Mesodermal cell (in vitro differentiated cells): ENCODE measurements at regions not wholly inside any gene's neighbourhood (a gene's known extent, or its start where the extent isn't known, plus 50 kb on each side); places are given as distances from the start of the nearest gene placed in this dataset.
A peak's percentile ranks its signal among the peaks of the same experiment; 100 is the strongest.

Experiments used
- H3K27ac ChIP-seq: 2 replicates; pipeline ENCODE4 v1.7.0; 2013; ENCODE audit warnings: mild to moderate bottlenecking, low read depth, low read length, moderate library complexity; ENCODE audit not compliant: severe bottlenecking
- H3K36me3 ChIP-seq: 2 replicates; pipeline ENCODE4 v1.7.1; 2013; ENCODE audit warnings: mild to moderate bottlenecking, low read length, moderate library complexity; ENCODE audit not compliant: control insufficient read depth, insufficient read depth
- H3K4me1 ChIP-seq: one replicate; pipeline ENCODE4 v1.7.1; 2013; ENCODE audit warnings: mild to moderate bottlenecking, low read length; ENCODE audit not compliant: insufficient read depth, control insufficient read depth, poor library complexity, severe bottlenecking
- H3K4me3 ChIP-seq: 2 replicates; pipeline ENCODE4 v1.7.0; 2013; ENCODE audit warnings: low read length, control low read depth, mild to moderate bottlenecking; ENCODE audit not compliant: insufficient read depth, poor library complexity, severe bottlenecking; ENCODE audit errors: extremely low read depth
- H3K9me3 ChIP-seq: 2 replicates; pipeline ENCODE4 v1.7.1; 2013; ENCODE audit warnings: mild to moderate bottlenecking, low read length, moderate library complexity; ENCODE audit not compliant: control insufficient read depth
- WGBS, 2 experiments: methylation state at CpG; one replicate each; pipeline ENCODE4 v1.1.5; 2013; ENCODE audit warnings: missing lambda C conversion rate in 2 of 2; ENCODE audit not compliant: insufficient coverage in 2 of 2; 5-methylcytosine and 5-hydroxymethylcytosine counted together

DNA sequence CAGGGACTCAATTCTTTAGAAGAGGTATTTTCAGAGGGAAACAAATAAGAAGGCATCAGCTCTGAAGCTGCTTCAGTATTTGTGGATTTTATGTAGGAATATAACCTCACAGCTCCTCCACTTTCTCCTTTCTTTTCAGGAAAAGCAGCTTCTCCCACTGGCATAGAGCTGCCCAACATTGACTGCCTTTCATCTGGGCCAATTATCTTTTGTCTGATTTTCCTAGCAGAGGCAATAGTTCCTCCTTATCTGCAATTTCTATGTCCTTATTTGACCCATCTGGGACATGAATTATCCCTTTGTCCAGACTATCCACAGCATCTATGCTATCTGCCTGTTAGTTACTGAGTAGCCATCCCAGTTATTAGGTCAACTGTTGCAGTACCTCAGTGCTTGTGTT lies 1671.2 kb upstream of the ACO1 start:
- H3K9me3 ChIP-seq = no peaks in the 10 kb centered on the region
- H3K4me1 ChIP-seq = no peaks in the 10 kb centered on the region
- H3K36me3 ChIP-seq = no peaks in the 10 kb centered on the region
- H3K4me3 ChIP-seq = no peak overlapping the region
- peak overlapping the region; percentile 20 for H3K27ac ChIP-seq

GRCh38 chr9:30714389-30714788 lies 1670.1 kb upstream of the ACO1 start:
- no peaks in the 10 kb centered on the region for H3K36me3 ChIP-seq
- H3K9me3 ChIP-seq = no peaks in the 10 kb centered on the region
- H3K4me3 ChIP-seq = no peak overlapping the region
- H3K27ac ChIP-seq = no peak overlapping the region
- no CpG with 5 or more reads among the region's 1 CpG for WGBS, 2 experiments
- H3K4me1 ChIP-seq = no peaks in the 10 kb centered on the region

GRCh38 chr9:30718483-30718882 lies 1666.0 kb upstream of the ACO1 start:
- Histone ChIP-seq H3K36me3 (no peaks in the 10 kb centered on the region), H3K4me3 (no peak overlapping the region), H3K4me1 (no peaks in the 10 kb centered on the region), H3K27ac (no peak overlapping the region), H3K9me3 (no peaks in the 10 kb centered on the region)
- no CpG with 5 or more reads among the region's 1 CpG for WGBS, 2 experiments

GRCh38 chr9:30722065-30722464 lies 1662.4 kb upstream of the ACO1 start:
- Histone ChIP-seq H3K4me3 (no peak overlapping the region), H3K4me1 (no peaks in the 10 kb centered on the region), H3K27ac (no peak overlapping the region), H3K36me3 (no peaks in the 10 kb centered on the region), H3K9me3 (no peaks in the 10 kb centered on the region)
- 70 to 92% methylated on average over 2 to 5 of the region's 5 CpGs for WGBS, 2 experiments

- 76 to 93% methylated on average over 2 to 3 of the region's 4 CpGs for WGBS, 2 experiments
Observed at GRCh38 chr9:30723656-30724055, 1660.8 kb upstream of the ACO1 start.

DNA sequence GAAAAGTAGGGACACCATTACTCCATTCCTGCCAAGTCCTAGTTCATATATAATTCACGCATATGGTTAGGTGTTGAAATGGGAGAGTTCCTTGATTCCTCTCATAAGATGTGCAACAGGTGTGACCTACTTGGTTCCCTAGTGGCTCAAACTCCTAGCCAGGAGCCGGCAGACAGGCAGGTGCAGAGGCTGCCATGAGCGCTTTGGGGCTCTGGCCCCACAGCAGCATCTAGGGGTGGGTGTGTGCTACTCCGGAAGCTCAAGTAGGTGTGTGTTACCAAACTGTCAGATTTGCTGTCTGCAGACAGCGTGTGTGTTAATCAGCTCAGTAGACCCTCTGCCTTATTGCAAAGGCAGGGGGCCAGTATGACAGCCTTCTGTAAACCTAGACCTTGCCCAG lies 1652.4 kb upstream of the ACO1 start:
- no peak overlapping the region for H3K4me3 ChIP-seq
- WGBS, 2 experiments = 80 to 85% methylated on average over 4 of the region's 5 CpGs
- H3K9me3 ChIP-seq = no peaks in the 10 kb centered on the region
- H3K27ac ChIP-seq = no peak overlapping the region
- H3K36me3 ChIP-seq = no peaks in the 10 kb centered on the region
- H3K4me1 ChIP-seq = no peaks in the 10 kb centered on the region

More at GRCh38 chr9:30723656-30724055, 1660.8 kb upstream of the ACO1 start:
- Histone ChIP-seq H3K4me3 (no peak overlapping the region), H3K36me3 (no peaks in the 10 kb centered on the region), H3K4me1 (no peaks in the 10 kb centered on the region), H3K9me3 (no peaks in the 10 kb centered on the region), H3K27ac (no peak overlapping the region)

DNA sequence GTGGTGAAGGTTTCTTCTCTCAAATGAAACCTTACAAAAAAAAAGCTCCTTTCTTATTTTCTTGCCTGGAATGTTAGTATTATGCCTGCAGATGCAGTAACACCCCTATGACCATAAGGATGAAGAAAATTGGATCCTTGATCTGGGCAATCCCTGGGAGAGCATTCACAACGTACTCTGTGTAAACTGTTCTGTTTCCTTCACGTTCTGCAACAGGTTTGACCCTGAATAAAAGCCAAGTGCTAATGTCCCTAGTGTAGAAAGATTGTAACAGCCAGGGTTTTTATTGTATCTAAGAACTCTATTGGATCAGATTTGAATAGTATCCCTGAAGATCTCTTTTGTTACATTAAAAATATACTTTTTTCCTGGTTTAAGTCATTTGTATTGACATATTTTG lies 1639.6 kb upstream of the ACO1 start:
- H3K4me3 ChIP-seq = no peak overlapping the region
- H3K27ac ChIP-seq = no peak overlapping the region
- no peaks in the 10 kb centered on the region for H3K9me3 ChIP-seq
- H3K36me3 ChIP-seq = no peaks in the 10 kb centered on the region
- WGBS, 2 experiments = 100% methylated on average over 1 to 2 of the region's 2 CpGs
- H3K4me1 ChIP-seq = no peaks in the 10 kb centered on the region

GRCh38 chr9:30746589-30746988 lies 1637.9 kb upstream of the ACO1 start:
- Histone ChIP-seq H3K4me3 (no peak overlapping the region), H3K4me1 (no peaks in the 10 kb centered on the region), H3K36me3 (no peaks in the 10 kb centered on the region), H3K27ac (no peak overlapping the region), H3K9me3 (no peaks in the 10 kb centered on the region)

DNA sequence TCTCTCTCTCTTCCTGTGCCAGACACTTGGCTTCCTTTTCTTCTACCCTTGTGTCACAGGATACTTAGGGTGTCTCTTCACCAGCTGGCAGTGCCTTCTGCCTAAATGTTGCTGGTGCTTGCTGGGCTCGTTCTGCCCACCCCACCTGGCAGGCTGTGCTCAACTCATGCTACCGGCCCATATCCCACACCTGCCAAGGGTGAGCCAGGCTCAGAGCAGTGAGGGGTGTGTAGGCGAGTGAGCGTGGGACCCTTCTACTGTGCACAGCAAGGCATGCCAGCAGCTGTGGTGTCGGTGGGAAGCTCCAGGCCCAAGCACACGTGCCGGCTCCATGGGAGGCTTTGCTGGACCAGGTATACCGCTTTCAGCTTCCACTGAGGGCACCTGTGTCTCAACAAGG lies 1626.7 kb upstream of the ACO1 start:
- 94 to 100% methylated on average over 6 to 8 of the region's 8 CpGs for WGBS, 2 experiments

DNA sequence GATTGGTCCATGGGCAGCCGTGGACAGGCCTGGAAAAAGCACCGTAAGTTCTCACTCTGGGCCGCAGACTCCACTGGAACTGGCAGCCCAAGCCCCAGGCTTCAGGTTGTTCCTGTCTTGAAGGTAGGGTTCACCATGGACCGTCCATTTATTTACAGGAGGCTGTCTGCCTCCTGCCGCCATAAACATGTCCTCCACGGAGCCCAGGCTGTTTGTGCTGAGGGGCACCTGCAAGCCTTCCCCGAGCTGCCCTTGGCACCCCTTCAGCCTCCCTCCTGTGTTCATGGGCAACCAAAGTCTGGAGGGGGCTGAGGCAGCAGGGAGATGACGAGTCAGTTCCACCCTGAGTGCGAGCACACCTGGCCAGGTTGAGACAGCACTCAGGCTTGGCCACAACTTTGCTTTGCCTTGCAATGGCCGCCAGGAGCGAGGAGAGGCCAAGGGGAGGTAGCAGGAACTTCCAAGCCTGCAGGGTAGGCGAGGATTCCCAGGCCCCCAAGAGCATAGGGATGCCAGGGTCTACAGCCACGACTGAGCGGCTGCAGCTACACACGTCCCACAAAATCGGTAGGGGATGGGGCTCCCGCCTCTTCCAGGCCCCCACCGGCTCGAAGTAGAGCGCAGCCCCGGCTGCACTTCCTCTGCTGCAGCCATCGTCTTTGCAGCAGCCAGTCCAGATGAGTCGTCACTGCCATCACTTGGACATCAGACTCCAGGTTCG lies 1625.6 kb upstream of the ACO1 start:
- 93% methylated on average over 23 to 24 of the region's 24 CpGs for WGBS, 2 experiments

More for the DNA sequence above, 1626.7 kb upstream of the ACO1 start:
- H3K9me3 ChIP-seq = no peaks in the 10 kb centered on the region
- H3K36me3 ChIP-seq = no peaks in the 10 kb centered on the region
- H3K4me1 ChIP-seq = no peaks in the 10 kb centered on the region
- H3K4me3 ChIP-seq = no peak overlapping the region
- H3K27ac ChIP-seq = no peak overlapping the region

GRCh38 chr9:30765318-30765717 lies 1619.1 kb upstream of the ACO1 start:
- H3K9me3 ChIP-seq = no peaks in the 10 kb centered on the region
- no peak overlapping the region for H3K4me3 ChIP-seq
- no peaks in the 10 kb centered on the region for H3K4me1 ChIP-seq
- no peaks in the 10 kb centered on the region for H3K36me3 ChIP-seq
- no CpG with 5 or more reads among the region's 2 CpGs for WGBS, 2 experiments
- H3K27ac ChIP-seq = no peak overlapping the region

More for the DNA sequence above, 1625.6 kb upstream of the ACO1 start:
- Histone ChIP-seq H3K4me1 (no peaks in the 10 kb centered on the region), H3K27ac (no peak overlapping the region), H3K36me3 (no peaks in the 10 kb centered on the region), H3K9me3 (no peaks in the 10 kb centered on the region), H3K4me3 (no peak overlapping the region)
